Liver (tissue), 3 donors: ENCODE measurements at regions not wholly inside any gene's neighbourhood (a gene's known extent, or its start where the extent isn't known, plus 50 kb on each side); places are given as distances from the start of the nearest gene placed in this dataset.

ENCODE experiments used
- CTCF ChIP-seq: fragments of 150-350 bp; IDR thresholded peaks from 2 replicates; pipeline ENCODE4 v1.5.1; 2017; ENCODE audit warnings: improper control_type of control experiment, low read depth, low read length; ENCODE audit not compliant: missing input control
- EGR1 ChIP-seq, 2 donors: IDR thresholded peaks; 2 replicates each; pipeline ENCODE4 v1.6.1; 2016 to 2018; ENCODE audit warnings: antibody characterized with exemption in 2 of 2, low read depth in 2 of 2
- GABPA ChIP-seq, 2 donors: IDR thresholded peaks in 1 of 2; conservative IDR thresholded peaks in 1 of 2; 2 replicates each; pipeline ENCODE4 v1.6.1; 2016; ENCODE audit warnings: antibody characterized with exemption in 2 of 2, mild to moderate bottlenecking in 1 of 2, moderate library complexity in 1 of 2
- JUND ChIP-seq, 2 donors: IDR thresholded peaks; 2 replicates each; pipeline ENCODE4 v1.6.1; 2016; ENCODE audit warnings: antibody characterized with exemption in 2 of 2
- RAD21 ChIP-seq, 2 donors: IDR thresholded peaks; 2 replicates each; pipeline ENCODE4 v1.6.1; 2016; ENCODE audit warnings: antibody characterized with exemption in 2 of 2, mild to moderate bottlenecking in 2 of 2
- RXRA ChIP-seq, 2 donors: IDR thresholded peaks; 2 replicates each; pipeline ENCODE4 v1.6.1; 2017 to 2018; ENCODE audit warnings: antibody characterized with exemption in 2 of 2, mild to moderate bottlenecking in 1 of 2
- SP1 ChIP-seq: IDR thresholded peaks from 2 replicates; pipeline ENCODE4 v1.6.1; 2018; ENCODE audit warnings: antibody characterized with exemption, mild to moderate bottlenecking
- TAF1 ChIP-seq: conservative IDR thresholded peaks from 2 replicates; pipeline ENCODE4 v1.6.1; 2016; ENCODE audit warnings: antibody characterized with exemption, mild to moderate bottlenecking
- YY1 ChIP-seq: IDR thresholded peaks from 2 replicates; pipeline ENCODE4 v1.6.1; 2016; ENCODE audit warnings: antibody characterized with exemption, mild to moderate bottlenecking
- TF ChIP-seq, protein P1 (sequence below): IDR thresholded peaks from 2 replicates; pipeline ENCODE4 v1.6.1; 2016; ENCODE audit warnings: antibody characterized with exemption, mild to moderate bottlenecking
- TF ChIP-seq, protein P2 (sequence below): IDR thresholded peaks from 2 replicates; pipeline ENCODE4 v1.6.1; 2016; ENCODE audit warnings: antibody characterized with exemption
- TF ChIP-seq, protein P3 (sequence below): IDR thresholded peaks from 2 replicates; pipeline ENCODE4 v1.6.1; 2016; ENCODE audit warnings: antibody characterized with exemption
- TF ChIP-seq, protein P4 (sequence below): IDR thresholded peaks from 2 replicates; pipeline ENCODE4 v1.6.1; 2016; ENCODE audit warnings: antibody characterized with exemption
- donor health status: healthy.
- donor health status: healthy.

- TF ChIP-seq CTCF (no peak), SP1 (no peak), RXRA (IDR thresholded peaks at IDR 0.05) (no peak), TAF1 (no peak), GABPA (IDR thresholded peaks at IDR 0.05 in 1 of 2, conservative IDR thresholded peaks at IDR 0.05 in 1 of 2) (no peak), YY1 (no peak), RAD21 (IDR thresholded peaks at IDR 0.05) (no peak), EGR1 (IDR thresholded peaks at IDR 0.05; ENCODE audit: low read depth in 2 of 2) (no peak), JUND (IDR thresholded peaks at IDR 0.05) (no peak)
- TF ChIP-seq, protein P1, sequence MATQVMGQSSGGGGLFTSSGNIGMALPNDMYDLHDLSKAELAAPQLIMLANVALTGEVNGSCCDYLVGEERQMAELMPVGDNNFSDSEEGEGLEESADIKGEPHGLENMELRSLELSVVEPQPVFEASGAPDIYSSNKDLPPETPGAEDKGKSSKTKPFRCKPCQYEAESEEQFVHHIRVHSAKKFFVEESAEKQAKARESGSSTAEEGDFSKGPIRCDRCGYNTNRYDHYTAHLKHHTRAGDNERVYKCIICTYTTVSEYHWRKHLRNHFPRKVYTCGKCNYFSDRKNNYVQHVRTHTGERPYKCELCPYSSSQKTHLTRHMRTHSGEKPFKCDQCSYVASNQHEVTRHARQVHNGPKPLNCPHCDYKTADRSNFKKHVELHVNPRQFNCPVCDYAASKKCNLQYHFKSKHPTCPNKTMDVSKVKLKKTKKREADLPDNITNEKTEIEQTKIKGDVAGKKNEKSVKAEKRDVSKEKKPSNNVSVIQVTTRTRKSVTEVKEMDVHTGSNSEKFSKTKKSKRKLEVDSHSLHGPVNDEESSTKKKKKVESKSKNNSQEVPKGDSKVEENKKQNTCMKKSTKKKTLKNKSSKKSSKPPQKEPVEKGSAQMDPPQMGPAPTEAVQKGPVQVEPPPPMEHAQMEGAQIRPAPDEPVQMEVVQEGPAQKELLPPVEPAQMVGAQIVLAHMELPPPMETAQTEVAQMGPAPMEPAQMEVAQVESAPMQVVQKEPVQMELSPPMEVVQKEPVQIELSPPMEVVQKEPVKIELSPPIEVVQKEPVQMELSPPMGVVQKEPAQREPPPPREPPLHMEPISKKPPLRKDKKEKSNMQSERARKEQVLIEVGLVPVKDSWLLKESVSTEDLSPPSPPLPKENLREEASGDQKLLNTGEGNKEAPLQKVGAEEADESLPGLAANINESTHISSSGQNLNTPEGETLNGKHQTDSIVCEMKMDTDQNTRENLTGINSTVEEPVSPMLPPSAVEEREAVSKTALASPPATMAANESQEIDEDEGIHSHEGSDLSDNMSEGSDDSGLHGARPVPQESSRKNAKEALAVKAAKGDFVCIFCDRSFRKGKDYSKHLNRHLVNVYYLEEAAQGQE, result no peak
- TF ChIP-seq, protein P2, sequence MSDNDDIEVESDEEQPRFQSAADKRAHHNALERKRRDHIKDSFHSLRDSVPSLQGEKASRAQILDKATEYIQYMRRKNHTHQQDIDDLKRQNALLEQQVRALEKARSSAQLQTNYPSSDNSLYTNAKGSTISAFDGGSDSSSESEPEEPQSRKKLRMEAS, result no peak
- TF ChIP-seq, protein P3, sequence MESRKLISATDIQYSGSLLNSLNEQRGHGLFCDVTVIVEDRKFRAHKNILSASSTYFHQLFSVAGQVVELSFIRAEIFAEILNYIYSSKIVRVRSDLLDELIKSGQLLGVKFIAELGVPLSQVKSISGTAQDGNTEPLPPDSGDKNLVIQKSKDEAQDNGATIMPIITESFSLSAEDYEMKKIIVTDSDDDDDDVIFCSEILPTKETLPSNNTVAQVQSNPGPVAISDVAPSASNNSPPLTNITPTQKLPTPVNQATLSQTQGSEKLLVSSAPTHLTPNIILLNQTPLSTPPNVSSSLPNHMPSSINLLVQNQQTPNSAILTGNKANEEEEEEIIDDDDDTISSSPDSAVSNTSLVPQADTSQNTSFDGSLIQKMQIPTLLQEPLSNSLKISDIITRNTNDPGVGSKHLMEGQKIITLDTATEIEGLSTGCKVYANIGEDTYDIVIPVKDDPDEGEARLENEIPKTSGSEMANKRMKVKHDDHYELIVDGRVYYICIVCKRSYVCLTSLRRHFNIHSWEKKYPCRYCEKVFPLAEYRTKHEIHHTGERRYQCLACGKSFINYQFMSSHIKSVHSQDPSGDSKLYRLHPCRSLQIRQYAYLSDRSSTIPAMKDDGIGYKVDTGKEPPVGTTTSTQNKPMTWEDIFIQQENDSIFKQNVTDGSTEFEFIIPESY, result no peak
- TF ChIP-seq, protein P4, sequence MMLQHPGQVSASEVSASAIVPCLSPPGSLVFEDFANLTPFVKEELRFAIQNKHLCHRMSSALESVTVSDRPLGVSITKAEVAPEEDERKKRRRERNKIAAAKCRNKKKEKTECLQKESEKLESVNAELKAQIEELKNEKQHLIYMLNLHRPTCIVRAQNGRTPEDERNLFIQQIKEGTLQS, result no peak
Measured at GRCh38 chr1:185388346-185388745, 71.3 kb upstream of the IVNS1ABP start.
